ENCODE measurements at regions not wholly inside any gene's neighbourhood (a gene's known extent, or its start where the extent isn't known, plus 50 kb on each side); places are given as distances from the start of the nearest gene placed in this dataset.

DNA sequence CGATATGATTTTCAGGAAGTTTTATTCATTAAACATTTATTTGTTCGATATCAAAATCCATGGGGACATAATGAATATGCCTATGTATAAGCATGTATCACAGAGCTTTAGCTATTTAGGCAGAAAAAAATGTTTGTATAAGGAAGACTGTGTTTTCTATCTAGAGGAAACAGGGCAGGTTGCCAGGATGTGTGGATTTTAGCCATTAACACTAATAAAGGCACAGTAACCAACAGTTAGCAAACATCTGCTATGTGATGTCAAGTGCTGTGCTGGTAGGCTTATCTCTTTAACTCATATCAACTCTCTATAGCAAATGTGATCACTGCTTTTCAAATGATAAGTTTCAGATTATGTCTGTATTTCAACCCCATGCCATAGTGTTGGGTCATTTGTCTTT lies 708.9 kb upstream of the HS3ST1 start:
- Histone ChIP-seq H3K4me3 (ENCODE audit: low read depth, low read length) (no peak overlapping the region), H3K36me3 (ENCODE audit: control insufficient read depth, insufficient read depth, low read length) (no peaks in the 10 kb centered on the region), H3K4me1 (no peaks in the 10 kb centered on the region), H3K27me3 (replicated peaks; ENCODE audit: control insufficient read depth, insufficient read depth, low read length) (no peaks in the 10 kb centered on the region), H3K9me3 (peaks cover 5% of the 10 kb centered on the region; the same call in 1 of the 2 replicates)
- no TSS peak for BruUV-seq (replicated peaks)
- DNase-seq = no peak
- TF ChIP-seq, protein P1, sequence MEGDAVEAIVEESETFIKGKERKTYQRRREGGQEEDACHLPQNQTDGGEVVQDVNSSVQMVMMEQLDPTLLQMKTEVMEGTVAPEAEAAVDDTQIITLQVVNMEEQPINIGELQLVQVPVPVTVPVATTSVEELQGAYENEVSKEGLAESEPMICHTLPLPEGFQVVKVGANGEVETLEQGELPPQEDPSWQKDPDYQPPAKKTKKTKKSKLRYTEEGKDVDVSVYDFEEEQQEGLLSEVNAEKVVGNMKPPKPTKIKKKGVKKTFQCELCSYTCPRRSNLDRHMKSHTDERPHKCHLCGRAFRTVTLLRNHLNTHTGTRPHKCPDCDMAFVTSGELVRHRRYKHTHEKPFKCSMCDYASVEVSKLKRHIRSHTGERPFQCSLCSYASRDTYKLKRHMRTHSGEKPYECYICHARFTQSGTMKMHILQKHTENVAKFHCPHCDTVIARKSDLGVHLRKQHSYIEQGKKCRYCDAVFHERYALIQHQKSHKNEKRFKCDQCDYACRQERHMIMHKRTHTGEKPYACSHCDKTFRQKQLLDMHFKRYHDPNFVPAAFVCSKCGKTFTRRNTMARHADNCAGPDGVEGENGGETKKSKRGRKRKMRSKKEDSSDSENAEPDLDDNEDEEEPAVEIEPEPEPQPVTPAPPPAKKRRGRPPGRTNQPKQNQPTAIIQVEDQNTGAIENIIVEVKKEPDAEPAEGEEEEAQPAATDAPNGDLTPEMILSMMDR (IDR thresholded peaks at IDR 0.05; ENCODE audit: insufficient read depth in 1 of 2, low read depth in 1 of 2, low read length in 1 of 2, severe bottlenecking in 1 of 2, unreplicated experiment in 1 of 2) = no peak
- no peak overlapping the region for H3K4me3 Mint-ChIP-seq (ENCODE audit: unreplicated experiment)
- H3K4me1 Mint-ChIP-seq (ENCODE audit: low read depth, unreplicated experiment) = no peaks in the 10 kb centered on the region
- no peak overlapping the region for H3K27ac Mint-ChIP-seq (ENCODE audit: unreplicated experiment)
- intact Hi-C loops (cut with micrococcal nuclease; ENCODE audit: unreplicated experiment) = no loop called here
- H3K27me3 Mint-ChIP-seq (ENCODE audit: insufficient read depth, unreplicated experiment) = peaks cover 2% of the 10 kb centered on the region
- ChIA-PET POLR2A (no interaction called here), CTCF (no interaction called here)
- no peaks in the 10 kb centered on the region for H3K9me3 Mint-ChIP-seq (ENCODE audit: unreplicated experiment)
- H3K36me3 Mint-ChIP-seq (ENCODE audit: insufficient read depth, unreplicated experiment) = no peaks in the 10 kb centered on the region

DNA sequence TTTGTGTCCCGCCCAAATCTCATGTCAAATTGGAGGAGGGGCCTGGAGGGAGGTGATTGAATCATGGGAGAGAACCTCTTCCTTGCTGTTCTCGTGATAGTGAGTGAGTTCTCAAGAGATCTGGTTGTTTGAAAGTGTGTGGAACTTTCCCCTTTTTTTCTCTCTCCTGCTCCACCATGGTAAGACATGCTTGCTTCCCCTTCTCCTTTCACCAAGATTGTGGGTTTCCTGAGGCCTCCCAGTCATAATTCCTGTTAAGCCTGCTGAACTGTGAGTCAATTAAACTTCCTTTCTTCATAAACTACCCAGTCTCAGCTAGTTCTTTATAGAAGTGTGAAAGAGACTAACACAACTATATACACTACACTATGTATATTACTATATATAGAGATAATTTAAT lies 697.8 kb upstream of the HS3ST1 start:
- H3K4me1 Mint-ChIP-seq (ENCODE audit: low read depth, unreplicated experiment) = no peaks in the 10 kb centered on the region
- intact Hi-C loops (cut with micrococcal nuclease; ENCODE audit: unreplicated experiment) = no loop called here
- Histone ChIP-seq H3K4me3 (ENCODE audit: low read depth, low read length) (no peak overlapping the region), H3K27me3 (replicated peaks; ENCODE audit: control insufficient read depth, insufficient read depth, low read length) (no peaks in the 10 kb centered on the region), H3K4me1 (no peaks in the 10 kb centered on the region), H3K36me3 (ENCODE audit: control insufficient read depth, insufficient read depth, low read length) (no peaks in the 10 kb centered on the region), H3K9me3 (no peaks in the 10 kb centered on the region)
- H3K27ac Mint-ChIP-seq (ENCODE audit: unreplicated experiment) = no peak overlapping the region
- peaks cover 9% of the 10 kb centered on the region for H3K9me3 Mint-ChIP-seq (ENCODE audit: unreplicated experiment)
- H3K36me3 Mint-ChIP-seq (ENCODE audit: insufficient read depth, unreplicated experiment) = no peaks in the 10 kb centered on the region
- no peak overlapping the region for H3K4me3 Mint-ChIP-seq (ENCODE audit: unreplicated experiment)
- DNase-seq = no peak
- POLR2A ChIA-PET = no interaction called here
- BruUV-seq (replicated peaks) = no TSS peak
- CTCF ChIA-PET = no interaction called here
- H3K27me3 Mint-ChIP-seq (ENCODE audit: insufficient read depth, unreplicated experiment) = no peaks in the 10 kb centered on the region
- TF ChIP-seq, protein P1 (IDR thresholded peaks at IDR 0.05; ENCODE audit: insufficient read depth in 1 of 2, low read depth in 1 of 2, low read length in 1 of 2, severe bottlenecking in 1 of 2, unreplicated experiment in 1 of 2) = no peak

DNA sequence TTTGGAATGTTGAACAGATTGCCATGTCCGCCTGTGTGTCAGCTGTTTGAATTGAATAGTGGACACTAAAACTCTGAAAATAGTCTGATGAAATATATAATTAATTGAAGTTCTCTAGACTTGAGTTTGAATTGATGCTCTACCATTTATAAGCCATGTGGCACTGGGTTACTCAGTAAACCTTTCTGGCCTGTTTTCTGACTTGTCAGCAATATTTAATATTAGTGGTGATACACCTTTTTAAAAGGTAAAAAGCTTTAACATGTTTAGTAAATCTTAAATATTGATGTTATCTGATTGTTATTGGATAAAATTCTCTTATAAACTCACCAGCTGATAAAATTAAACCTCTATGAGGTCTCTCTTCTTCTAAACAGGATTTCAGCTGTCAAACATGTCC lies 695.4 kb upstream of the HS3ST1 start:
- Histone ChIP-seq H3K27me3 (replicated peaks; ENCODE audit: control insufficient read depth, insufficient read depth, low read length) (no peaks in the 10 kb centered on the region), H3K9me3 (no peaks in the 10 kb centered on the region), H3K4me3 (ENCODE audit: low read depth, low read length) (no peak overlapping the region), H3K36me3 (ENCODE audit: control insufficient read depth, insufficient read depth, low read length) (no peaks in the 10 kb centered on the region), H3K4me1 (no peaks in the 10 kb centered on the region)
- ChIA-PET CTCF (no interaction called here), POLR2A (no interaction called here)
- H3K9me3 Mint-ChIP-seq (ENCODE audit: unreplicated experiment) = no peaks in the 10 kb centered on the region
- no peak for DNase-seq
- no peak overlapping the region for H3K27ac Mint-ChIP-seq (ENCODE audit: unreplicated experiment)
- H3K4me1 Mint-ChIP-seq (ENCODE audit: low read depth, unreplicated experiment) = no peaks in the 10 kb centered on the region
- intact Hi-C loops (cut with micrococcal nuclease; ENCODE audit: unreplicated experiment) = no loop called here
- no peaks in the 10 kb centered on the region for H3K36me3 Mint-ChIP-seq (ENCODE audit: insufficient read depth, unreplicated experiment)
- H3K27me3 Mint-ChIP-seq (ENCODE audit: insufficient read depth, unreplicated experiment) = no peaks in the 10 kb centered on the region
- BruUV-seq (replicated peaks) = no TSS peak
- TF ChIP-seq, protein P1 (IDR thresholded peaks at IDR 0.05; ENCODE audit: insufficient read depth in 1 of 2, low read depth in 1 of 2, low read length in 1 of 2, severe bottlenecking in 1 of 2, unreplicated experiment in 1 of 2) = no peak
- H3K4me3 Mint-ChIP-seq (ENCODE audit: unreplicated experiment) = no peak overlapping the region

Measured in Caco-2 (cell line).